Sigmoid colon (tissue), 4 donors: ENCODE measurements at regions not wholly inside any gene's neighbourhood (a gene's known extent, or its start where the extent isn't known, plus 50 kb on each side); places are given as distances from the start of the nearest gene placed in this dataset.

Experiments
- CTCF ChIP-seq, 4 experiments: fragments of 450-650 bp in 3 of 4; fragments of 200-600 bp in 1 of 4; IDR thresholded peaks; one replicate each; pipeline ENCODE4 v1.5.1; 2016 to 2019; ENCODE audit warnings: antibody characterized with exemption in 4 of 4, mild to moderate bottlenecking in 3 of 4, moderate library complexity in 2 of 4
- EP300 ChIP-seq, 4 donors: sonication (generic); formaldehyde crosslinking; IDR thresholded peaks; one replicate each; pipeline ENCODE4 v1.6.1; 2017; ENCODE audit warnings: antibody characterized with exemption in 4 of 4
- POLR2A ChIP-seq, 2 donors: fragments of 450-650 bp; IDR thresholded peaks; one replicate each; pipeline ENCODE4 v1.6.1; 2016; ENCODE audit warnings: antibody characterized with exemption in 2 of 2, mild to moderate bottlenecking in 2 of 2, moderate library complexity in 2 of 2
- POLR2AphosphoS5 ChIP-seq, 4 donors: sonication (generic); formaldehyde crosslinking; IDR thresholded peaks; one replicate each; pipeline ENCODE4 v1.6.1; 2017; ENCODE audit warnings: antibody characterized with exemption in 4 of 4

GRCh38 chr4:111681270-111681669 lies 464.0 kb upstream of the FAM241A start:
- TF ChIP-seq POLR2AphosphoS5 (IDR thresholded peaks at IDR 0.05) (no peak), POLR2A (IDR thresholded peaks at IDR 0.05) (no peak), CTCF (IDR thresholded peaks at IDR 0.05) (no peak), EP300 (IDR thresholded peaks at IDR 0.05) (no peak)
